NCI-H2029 (cell line): ENCODE measurements at regions not wholly inside any gene's neighbourhood (a gene's known extent, or its start where the extent isn't known, plus 50 kb on each side); places are given as distances from the start of the nearest gene placed in this dataset.
"Not testable (repeated sequence)": the region's sequence is repeated elsewhere in the genome, so short reads cannot be mapped to it uniquely, and the experiment has no call there.

Experiments
- DNase-seq: peaks from one replicate; lab custom pipeline; 2025; lab: John Stamatoyannopoulos, UW

DNA sequence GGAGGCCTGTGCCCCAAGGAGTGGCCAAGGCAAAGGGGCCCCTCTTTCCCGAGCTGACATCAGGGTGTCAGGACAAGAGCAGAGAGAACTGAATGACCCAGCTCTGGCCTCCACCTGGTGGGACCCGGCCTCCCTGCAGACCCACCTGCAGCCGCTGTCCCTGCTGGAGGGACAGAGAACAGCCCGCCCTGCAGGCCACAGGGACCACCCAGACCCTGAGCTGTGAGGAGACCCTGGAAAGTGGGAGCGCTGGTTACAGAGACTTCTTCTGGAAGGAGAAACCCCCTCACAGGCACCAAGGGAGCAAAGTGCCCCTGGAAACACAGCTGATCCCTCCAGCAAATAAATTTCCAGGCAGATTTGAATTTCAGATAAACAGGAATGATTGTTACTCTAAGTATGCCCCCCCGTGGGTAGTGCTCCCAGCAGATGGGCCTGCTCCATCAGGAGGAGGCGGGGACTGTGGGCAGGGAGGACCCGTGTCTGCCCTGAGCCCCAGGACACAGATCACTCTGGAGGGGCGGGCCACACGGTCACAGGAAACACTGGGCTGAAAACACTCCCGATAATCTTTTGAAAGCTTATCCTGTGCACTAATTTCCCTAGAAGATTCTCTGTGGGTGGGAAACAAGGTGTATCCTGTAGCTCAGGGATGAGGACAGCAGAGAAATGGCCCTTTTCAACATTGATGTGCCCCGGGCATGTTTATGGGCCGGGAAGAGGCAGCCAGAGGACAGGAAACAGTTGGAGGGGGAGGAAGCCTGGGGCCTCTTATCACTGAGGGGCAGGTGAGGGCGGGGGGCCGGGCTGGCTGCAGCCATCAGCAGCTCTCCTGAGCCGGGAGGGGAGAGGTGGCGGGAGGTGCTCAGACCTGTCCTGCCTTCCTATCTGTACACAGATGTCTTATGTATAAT, 276.0 kb downstream of the ADGRD1 start:
- no peak for DNase-seq

DNA sequence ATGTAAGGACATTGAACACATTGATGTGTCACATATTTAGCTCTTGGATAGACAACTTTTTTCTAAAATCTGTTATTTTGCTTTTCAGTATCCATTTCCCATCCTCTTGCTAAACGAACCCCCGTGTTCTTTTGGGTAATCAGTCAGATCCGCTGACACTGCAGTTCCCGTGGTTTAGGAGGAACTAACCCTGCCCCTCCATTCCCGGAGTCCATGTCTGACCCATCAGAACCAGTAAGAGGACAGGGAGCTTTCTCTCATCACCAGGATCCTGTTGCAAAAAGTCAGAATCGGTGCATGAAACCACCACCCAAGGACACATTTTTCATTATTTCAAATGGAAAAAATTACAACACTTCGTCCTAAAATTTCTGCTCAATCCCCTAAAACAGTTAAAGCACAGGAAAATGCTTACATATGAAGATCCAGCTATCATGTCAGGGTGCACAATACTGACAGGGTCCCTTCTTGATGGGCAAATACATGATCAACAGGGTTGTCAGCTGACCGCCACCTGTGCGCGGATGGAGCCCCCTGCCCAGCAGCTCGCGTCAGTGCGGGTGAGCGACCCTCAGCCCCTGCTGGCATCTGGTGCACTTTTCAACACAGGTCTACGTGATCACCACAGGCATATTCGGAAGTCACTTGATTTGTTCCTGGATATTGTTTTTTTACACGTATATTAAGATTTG, 276.8 kb downstream of the ADGRD1 start:
- DNase-seq = no peak

GRCh38 chr12:131231032-131231980, 277.6 kb downstream of the ADGRD1 start:
- no peak for DNase-seq

DNA sequence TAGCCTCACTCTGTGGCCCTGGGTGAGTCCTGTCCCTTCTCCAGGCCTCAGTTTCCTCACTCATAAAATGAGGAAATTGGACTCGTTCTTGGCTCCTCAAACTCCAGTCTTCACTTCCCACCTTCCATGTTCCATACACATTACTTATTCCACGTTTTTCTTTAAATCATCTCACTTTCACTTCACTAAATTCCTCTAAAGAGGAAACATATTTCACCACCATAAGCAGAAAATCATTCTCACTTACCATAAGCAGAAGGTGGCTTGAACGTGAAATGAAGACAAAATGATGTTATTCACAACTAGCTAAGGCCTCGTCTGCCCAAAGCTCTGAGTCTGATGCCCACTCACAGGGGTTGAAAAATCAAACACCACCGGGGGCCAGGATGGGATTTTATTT, 278.3 kb downstream of the ADGRD1 start:
- DNase-seq = no peak

GRCh38 chr12:131232872-131233271, 279.2 kb downstream of the ADGRD1 start:
- not testable (repeated sequence) for DNase-seq

GRCh38 chr12:131233850-131234789, 280.4 kb downstream of the ADGRD1 start:
- not testable (repeated sequence) for DNase-seq

DNA sequence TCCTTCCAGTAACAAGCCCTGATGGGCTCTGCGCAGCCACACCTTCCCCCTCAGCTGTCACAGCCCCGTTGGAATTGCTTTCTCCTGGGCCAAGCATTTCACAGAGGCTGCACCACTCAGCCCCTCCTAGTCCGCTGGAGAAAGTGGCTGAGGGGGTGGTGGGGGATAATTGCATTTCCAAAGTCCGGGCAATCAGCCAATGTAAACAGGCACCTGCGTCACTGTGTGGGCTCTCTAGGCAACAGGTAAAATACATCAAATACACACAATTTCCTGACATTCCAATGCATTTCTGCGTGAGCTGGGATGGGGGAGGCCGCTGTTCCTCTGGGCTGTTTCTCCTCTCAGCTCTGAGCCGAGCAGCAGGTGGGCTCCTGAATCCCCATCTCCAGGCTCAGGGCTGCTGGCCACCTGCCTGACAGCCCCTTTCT, 281.1 kb downstream of the ADGRD1 start:
- not testable (repeated sequence) for DNase-seq

GRCh38 chr12:131235871-131236271, 282.2 kb downstream of the ADGRD1 start:
- no peak for DNase-seq

DNA sequence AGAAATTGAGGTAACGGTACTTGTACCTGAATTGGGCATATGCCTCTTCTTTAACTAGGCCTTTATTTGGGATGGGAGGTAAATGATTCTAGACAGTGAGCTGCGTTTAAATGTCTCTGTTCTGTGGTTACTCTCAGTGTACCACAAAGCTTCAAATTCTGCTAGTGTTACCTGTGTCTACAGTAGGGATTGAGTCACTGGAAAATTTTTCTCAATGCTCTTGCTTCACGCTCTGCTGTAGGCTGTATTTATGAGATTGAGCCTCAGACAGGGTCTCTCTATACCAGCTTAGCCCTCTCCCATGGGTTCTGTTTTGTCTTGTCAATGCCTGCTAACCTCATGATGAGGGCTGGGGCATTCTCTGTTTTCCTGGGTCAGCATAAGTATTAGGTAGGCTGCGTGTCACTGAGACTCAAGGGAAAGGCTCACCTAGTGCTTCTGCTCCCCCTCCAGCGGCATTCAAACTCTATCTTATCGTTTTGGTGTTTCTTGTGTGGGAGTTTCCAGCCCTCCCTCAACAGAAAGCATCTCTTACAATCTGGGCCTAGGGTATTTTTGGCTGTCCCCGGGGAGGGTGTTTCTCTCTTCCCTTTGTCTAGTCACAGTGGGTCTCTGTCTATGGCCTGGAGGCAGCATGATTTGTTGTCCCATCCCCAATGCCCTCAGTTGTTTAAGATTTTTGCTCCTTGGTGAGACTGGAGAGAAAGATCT, 285.8 kb downstream of the ADGRD1 start:
- DNase-seq = no peak

DNA sequence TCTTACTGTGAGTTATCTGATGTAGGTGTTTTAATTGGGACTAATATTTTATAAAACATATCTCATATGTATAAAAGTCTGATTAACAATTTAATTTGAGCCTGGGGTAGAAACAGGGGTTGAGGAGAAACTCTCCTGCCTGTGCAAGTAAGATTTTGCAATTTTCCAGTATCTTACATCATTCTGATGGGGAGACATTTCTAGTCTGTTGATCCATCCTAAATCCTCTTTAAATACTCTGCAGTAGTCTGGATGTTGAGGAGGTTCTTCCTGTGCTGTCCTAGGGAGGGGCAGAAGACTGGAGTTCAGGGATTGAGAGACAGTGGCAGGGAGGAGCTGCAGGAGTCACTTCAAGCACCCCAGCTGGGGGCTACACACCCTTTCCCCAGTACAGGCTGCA, 287.8 kb downstream of the ADGRD1 start:
- DNase-seq = no peak

DNA sequence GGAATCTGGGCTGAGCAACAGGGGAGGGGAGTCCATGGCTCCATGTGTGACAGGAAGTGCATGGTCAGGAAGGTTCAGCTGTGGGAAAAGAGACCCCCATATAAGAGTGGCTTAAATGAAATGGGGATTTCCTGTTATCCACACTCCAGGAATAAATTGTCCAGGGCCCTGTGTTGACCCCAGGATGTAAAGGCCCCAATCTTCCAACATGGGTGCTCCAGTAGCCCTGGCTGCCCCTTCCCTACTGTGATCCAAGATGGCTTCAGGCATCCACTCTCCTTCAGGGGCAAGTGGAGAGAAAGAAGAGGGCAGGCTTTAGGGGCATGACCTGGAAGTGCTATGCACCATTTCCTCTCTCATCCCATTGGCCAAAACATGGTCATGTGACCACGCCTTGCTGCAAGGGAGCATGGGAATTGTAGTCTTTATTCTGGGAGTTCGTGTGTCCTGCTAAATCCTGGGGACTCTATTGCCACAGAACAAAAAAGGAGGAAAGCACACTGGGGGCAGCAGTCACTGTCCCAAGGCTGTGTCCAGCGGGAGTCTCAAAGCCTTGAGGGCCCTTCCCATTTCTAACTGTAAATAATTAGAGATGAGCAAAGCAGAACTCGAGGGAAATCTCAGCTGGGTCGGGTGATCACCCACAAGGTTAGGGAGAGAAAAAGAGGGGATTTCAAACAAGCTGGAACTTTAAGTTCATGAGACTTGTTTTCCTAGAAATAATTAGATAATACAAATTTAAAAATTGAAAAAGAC, 289.2 kb downstream of the ADGRD1 start:
- DNase-seq = no peak

DNA sequence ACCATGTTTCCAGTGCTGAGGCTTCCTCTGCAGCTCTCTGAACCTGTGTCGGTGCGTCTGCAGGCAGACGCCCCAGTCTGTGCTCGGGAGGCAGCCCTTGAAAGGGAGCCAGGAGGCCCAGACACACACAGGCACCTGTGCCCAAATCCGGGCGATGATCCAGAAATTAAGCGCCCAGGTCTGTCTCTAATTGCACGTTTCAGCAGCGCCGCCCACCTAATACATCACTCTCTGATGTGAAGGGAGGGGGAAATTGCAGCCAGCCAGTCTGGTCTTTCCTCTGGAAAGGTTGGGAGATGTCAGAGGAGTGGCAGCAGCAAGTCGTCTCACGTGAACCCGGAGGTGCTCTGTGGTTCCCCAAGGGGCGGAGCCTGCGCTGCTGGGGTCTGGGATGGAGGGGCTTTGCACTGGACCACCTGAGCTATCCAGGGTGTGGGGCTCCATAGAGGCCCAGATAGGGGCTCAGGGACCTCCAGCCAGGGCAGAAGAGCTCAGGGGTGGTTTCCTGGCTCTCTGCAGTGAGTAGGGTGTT, 290.5 kb downstream of the ADGRD1 start:
- DNase-seq = not testable (repeated sequence)

DNA sequence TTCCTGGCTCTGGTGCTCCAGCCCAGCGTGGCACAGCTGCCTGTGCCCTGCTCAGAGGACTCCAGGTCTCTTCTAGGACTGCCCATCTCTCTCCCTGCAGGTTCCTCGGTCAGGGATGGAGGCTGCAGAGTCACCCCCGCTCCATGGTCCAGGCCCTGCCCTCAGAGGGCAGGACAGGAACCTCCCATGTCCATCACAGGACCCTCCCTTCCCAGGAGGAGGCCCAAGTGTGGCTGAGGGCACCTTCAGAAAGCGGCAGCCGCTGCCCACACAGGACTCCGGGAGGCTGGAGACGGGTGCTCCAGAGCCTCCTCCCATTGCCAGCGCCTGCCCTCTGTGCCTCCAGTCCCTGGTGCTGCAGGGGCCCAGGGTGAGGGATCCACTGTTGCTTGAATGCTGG, 291.5 kb downstream of the ADGRD1 start:
- DNase-seq = not testable (repeated sequence)

DNA sequence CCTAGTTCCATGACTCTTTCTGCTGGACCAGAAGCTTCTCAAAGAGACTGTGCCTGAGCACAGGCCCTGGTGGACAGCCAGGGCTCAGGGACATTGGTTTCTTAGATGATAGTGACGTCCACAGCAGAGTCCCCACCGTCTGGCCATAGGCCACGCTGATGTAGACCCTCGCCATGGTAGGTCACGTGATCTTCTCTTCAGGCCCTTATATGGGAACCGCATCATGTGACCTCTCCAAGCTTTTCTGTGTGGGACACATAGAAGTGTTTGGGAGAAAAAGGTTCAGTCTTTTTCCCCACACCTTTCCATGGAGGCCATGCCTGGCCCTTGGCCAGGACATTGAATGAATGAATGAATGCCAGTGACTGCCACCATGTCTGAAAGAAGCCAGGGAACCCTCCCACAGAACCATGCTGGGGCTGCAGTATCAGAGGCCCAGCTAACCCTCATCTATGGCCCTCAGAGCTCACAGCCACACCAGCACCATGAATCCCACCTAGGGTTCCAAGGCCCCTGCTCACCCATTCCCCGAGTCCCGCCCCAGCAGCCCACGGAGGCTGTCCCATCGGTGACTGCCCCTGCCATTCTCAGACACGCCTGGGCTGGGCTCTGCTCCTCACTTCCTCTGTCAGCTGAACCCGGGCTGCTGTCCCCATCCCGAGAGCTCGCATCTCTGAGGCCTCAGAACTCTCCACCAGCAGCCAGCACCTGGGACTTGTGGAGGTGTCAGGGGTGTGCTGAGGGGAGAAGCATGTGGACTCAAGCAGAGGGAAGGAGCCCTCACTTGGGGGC, 292.1 kb downstream of the ADGRD1 start:
- DNase-seq = no peak

DNA sequence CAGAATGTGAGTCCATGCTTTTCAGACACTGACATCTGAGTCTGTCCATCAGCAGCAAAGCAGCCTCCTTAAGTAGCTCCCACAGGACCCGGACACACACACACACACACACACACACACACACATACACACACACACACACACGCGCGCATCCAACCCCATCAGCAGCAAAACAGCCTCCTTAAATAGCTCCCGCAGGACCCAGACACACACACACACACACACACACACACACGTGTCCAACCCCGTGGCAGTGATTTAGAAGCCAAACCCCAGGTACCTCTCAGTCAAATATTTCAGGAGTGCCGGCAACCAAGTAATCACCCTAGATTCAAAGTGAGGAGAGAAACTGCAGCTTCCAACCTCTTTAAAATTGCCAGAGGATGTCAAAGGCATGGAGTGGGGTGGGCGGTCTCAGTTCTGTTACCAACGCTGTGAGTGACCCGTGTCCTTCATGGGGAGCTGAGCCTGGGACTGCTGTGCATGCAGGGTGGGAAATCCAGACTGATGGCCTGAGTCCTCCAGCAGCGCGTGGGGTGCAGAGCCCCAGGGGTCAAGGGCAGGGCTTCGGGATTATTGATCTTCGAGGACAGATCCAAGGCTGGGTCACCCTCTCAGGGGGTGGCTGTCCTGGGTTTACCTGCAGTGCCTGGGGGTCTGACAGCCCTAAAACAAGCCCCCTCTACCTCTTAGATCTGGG, 293.5 kb downstream of the ADGRD1 start:
- not testable (repeated sequence) for DNase-seq

GRCh38 chr12:131247875-131248274, 294.2 kb downstream of the ADGRD1 start:
- not testable (repeated sequence) for DNase-seq

DNA sequence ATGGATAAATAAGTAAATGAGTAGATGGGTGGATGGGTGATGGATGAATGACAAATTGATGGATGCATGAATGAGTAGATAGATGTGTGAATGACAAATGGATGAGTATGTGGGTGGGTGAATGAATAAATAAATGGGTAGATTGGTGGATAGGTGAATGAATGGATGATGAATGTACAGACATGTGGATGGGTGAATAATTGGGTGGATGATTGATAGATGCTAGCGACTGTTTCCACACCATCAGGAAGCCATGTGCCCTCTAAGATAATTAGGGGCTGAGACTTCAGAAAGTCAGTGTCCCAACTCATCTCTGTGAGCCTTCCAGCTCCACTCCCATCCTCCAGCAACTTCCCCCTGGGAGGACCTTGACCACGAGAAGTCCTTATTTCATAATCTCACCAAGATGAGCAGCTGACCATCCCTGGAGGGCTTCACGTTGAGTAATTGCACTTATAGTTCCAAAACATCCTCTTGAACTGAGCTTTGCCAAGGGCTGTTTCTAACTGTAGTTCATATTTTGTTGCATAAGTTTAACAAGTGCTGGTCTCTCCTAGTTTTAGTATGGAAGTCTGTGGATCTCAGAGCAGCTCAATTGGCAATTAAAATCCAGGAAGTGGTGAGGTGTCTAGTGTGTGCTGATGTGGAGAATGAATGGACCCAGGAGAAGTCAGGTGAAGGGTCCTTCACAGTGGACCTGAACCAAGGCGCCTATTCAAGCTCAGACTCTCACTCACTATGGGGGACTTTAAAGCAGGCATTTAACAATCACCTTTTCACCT, 295.7 kb downstream of the ADGRD1 start:
- no peak for DNase-seq
